HEK293 (cell line): ENCODE measurements at regions not wholly inside any gene's neighbourhood (a gene's known extent, or its start where the extent isn't known, plus 50 kb on each side); places are given as distances from the start of the nearest gene placed in this dataset.

Experiments
- CTCF ChIA-PET: fragments of 350-600 bp; formaldehyde crosslinking; extraction: SDS; loops from one replicate; lab custom pipeline; 2021; ENCODE audit warnings: antibody characterized with exemption; lab: Yijun Ruan, JAX
- POLR2A ChIA-PET: fragments of 300-600 bp; formaldehyde crosslinking; extraction: SDS; loops from one replicate; lab custom pipeline; 2020; ENCODE audit warnings: antibody characterized with exemption, inconsistent platforms; lab: Yijun Ruan, JAX
- H3K27ac ChIP-seq: fragments of 200-500 bp; sonication (Bioruptor generic); 2 replicates; pipeline ENCODE4 v1.5.1; 2014; ENCODE audit warnings: low read depth, low read length, control low read depth, inconsistent platforms; ENCODE audit errors: extremely low read depth
- H3K36me3 ChIP-seq, 2 experiments: fragments of 200-500 bp in 1 of 2; sonication (Bioruptor generic) in 1 of 2; 1 replicate in 1 of 2; 2 replicates in 1 of 2; pipeline ENCODE4 v1.5.1; 2014 to 2017; ENCODE audit warnings: inconsistent platforms in 2 of 2, low read length in 2 of 2; ENCODE audit not compliant: control insufficient read depth in 2 of 2, insufficient read depth in 1 of 2
- H3K4me1 ChIP-seq: fragments of 200-500 bp; sonication (Bioruptor generic); 2 replicates; pipeline ENCODE4 v1.5.1; 2014; ENCODE audit warnings: mild to moderate bottlenecking, low read length, inconsistent platforms; ENCODE audit not compliant: control insufficient read depth, insufficient read depth
- H3K4me3 ChIP-seq: 2 replicates; pipeline ENCODE4 v1.5.1; 2011; ENCODE audit warnings: low read depth, mild to moderate bottlenecking, control low read depth, low read length, moderate library complexity
- H3K9me3 ChIP-seq: fragments of 200-500 bp; sonication (Bioruptor generic); 2 replicates; pipeline ENCODE4 v1.5.1; 2014; ENCODE audit warnings: low read depth, low read length, inconsistent platforms; ENCODE audit not compliant: control insufficient read depth, insufficient read depth
- HOXC10 ChIP-seq: sonication (generic); formaldehyde crosslinking; IDR thresholded peaks from 2 replicates; pipeline ENCODE4 v1.8.1; 2023; ENCODE audit warnings: mild to moderate bottlenecking, missing genetic modification reagents
- KLF10 ChIP-seq: fragments of 450-650 bp; IDR thresholded peaks from 2 replicates; pipeline ENCODE4 v1.5.1; 2018; ENCODE audit warnings: missing biosample characterization, mild to moderate bottlenecking, missing genetic modification characterization
- MYNN ChIP-seq: fragments of 450-650 bp; formaldehyde crosslinking; IDR thresholded peaks from 2 replicates; pipeline ENCODE4 v1.5.1; 2016; ENCODE audit warnings: missing biosample characterization, missing genetic modification characterization, borderline replicate concordance
- SP2 ChIP-seq: fragments of 450-650 bp; formaldehyde crosslinking; IDR thresholded peaks from 2 replicates; pipeline ENCODE4 v1.5.1; 2016; ENCODE audit warnings: missing biosample characterization, missing genetic modification characterization
- TCF7L2 ChIP-seq: IDR thresholded peaks from 2 replicates; pipeline ENCODE4 v1.6.1; 2011; ENCODE audit warnings: low read depth, mild to moderate bottlenecking, inconsistent platforms, low read length, moderate library complexity, borderline replicate concordance
- ZBTB20 ChIP-seq: fragments of 450-650 bp; formaldehyde crosslinking; IDR thresholded peaks from 2 replicates; pipeline ENCODE4 v1.5.1; 2016; ENCODE audit warnings: missing biosample characterization, missing genetic modification characterization
- ZNF221 ChIP-seq: fragments of 450-650 bp; formaldehyde crosslinking; IDR thresholded peaks from 2 replicates; pipeline ENCODE4 v1.5.1; 2017; ENCODE audit warnings: missing biosample characterization, missing genetic modification characterization, borderline replicate concordance
- ZNF223 ChIP-seq: fragments of 450-650 bp; formaldehyde crosslinking; IDR thresholded peaks from 2 replicates; pipeline ENCODE4 v1.5.1; 2016; ENCODE audit warnings: missing biosample characterization, missing genetic modification characterization
- ZNF426 ChIP-seq: fragments of 450-650 bp; formaldehyde crosslinking; IDR thresholded peaks from 2 replicates; pipeline ENCODE4 v1.5.1; 2017; ENCODE audit warnings: missing biosample characterization, missing genetic modification characterization, mild to moderate bottlenecking, inconsistent platforms, moderate library complexity
- ZNF529 ChIP-seq: fragments of 450-650 bp; formaldehyde crosslinking; IDR thresholded peaks from 2 replicates; pipeline ENCODE4 v1.5.1; 2017; ENCODE audit warnings: missing genetic modification characterization, missing biosample characterization; ENCODE audit not compliant: insufficient replicate concordance
- ZNF544 ChIP-seq: fragments of 450-650 bp; formaldehyde crosslinking; IDR thresholded peaks from 2 replicates; pipeline ENCODE4 v1.5.0; 2017; ENCODE audit warnings: missing biosample characterization, missing genetic modification characterization
- ZNF548 ChIP-seq: fragments of 450-650 bp; formaldehyde crosslinking; IDR thresholded peaks from 2 replicates; pipeline ENCODE4 v1.5.1; 2016; ENCODE audit warnings: missing biosample characterization, missing genetic modification characterization
- ZNF623 ChIP-seq: fragments of 450-650 bp; formaldehyde crosslinking; IDR thresholded peaks from 2 replicates; pipeline ENCODE4 v1.5.1; 2016; ENCODE audit warnings: missing biosample characterization, missing genetic modification characterization
- ZNF701 ChIP-seq: fragments of 450-650 bp; formaldehyde crosslinking; IDR thresholded peaks from 2 replicates; pipeline ENCODE4 v1.5.1; 2016; ENCODE audit warnings: missing biosample characterization, missing genetic modification characterization
- ZNF76 ChIP-seq: fragments of 450-650 bp; formaldehyde crosslinking; IDR thresholded peaks from 2 replicates; pipeline ENCODE4; 2016; ENCODE audit warnings: low read depth, missing biosample characterization, missing genetic modification characterization, borderline replicate concordance
- ZSCAN16 ChIP-seq: fragments of 450-650 bp; formaldehyde crosslinking; IDR thresholded peaks from 2 replicates; pipeline ENCODE4 v1.5.1; 2016; ENCODE audit warnings: missing biosample characterization, missing genetic modification characterization
- ZSCAN5A ChIP-seq: fragments of 450-650 bp; formaldehyde crosslinking; IDR thresholded peaks from 2 replicates; pipeline ENCODE4 v1.5.1; 2016; ENCODE audit warnings: missing biosample characterization, missing genetic modification characterization
- TF ChIP-seq, protein P1 (sequence below): fragments of 450-650 bp; formaldehyde crosslinking; IDR thresholded peaks from 2 replicates; pipeline ENCODE4 v1.5.1; 2016; ENCODE audit warnings: missing biosample characterization, missing genetic modification characterization
- TF ChIP-seq, protein P2 (sequence below): fragments of 450-650 bp; formaldehyde crosslinking; IDR thresholded peaks from 2 replicates; pipeline ENCODE4 v1.5.1; 2016; ENCODE audit warnings: missing biosample characterization, missing genetic modification characterization
- TF ChIP-seq, protein P3 (sequence below): fragments of 450-650 bp; formaldehyde crosslinking; IDR thresholded peaks from 2 replicates; pipeline ENCODE4 v1.5.1; 2017; ENCODE audit warnings: missing biosample characterization, mild to moderate bottlenecking, missing genetic modification characterization, moderate library complexity
- TF ChIP-seq, protein P4 (sequence below): fragments of 450-650 bp; formaldehyde crosslinking; optimal IDR thresholded peaks from 2 replicates; pipeline ENCODE3; 2016; ENCODE audit warnings: missing biosample characterization, mild to moderate bottlenecking, missing genetic modification characterization

GRCh38 chr2:196284144-196284844 lies 112.9 kb upstream of the STK17B start:
- no peaks in the 10 kb centered on the region for H3K36me3 ChIP-seq
- TF ChIP-seq ZNF221 (tag by site-specific recombination) = no peak
- TF ChIP-seq, protein P1, sequence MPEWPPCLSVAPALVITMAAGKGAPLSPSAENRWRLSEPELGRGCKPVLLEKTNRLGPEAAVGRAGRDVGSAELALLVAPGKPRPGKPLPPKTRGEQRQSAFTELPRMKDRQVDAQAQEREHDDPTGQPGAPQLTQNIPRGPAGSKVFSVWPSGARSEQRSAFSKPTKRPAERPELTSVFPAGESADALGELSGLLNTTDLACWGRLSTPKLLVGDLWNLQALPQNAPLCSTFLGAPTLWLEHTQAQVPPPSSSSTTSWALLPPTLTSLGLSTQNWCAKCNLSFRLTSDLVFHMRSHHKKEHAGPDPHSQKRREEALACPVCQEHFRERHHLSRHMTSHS (tag by site-specific recombination) = no peak

GRCh38 chr2:196284866-196285557 lies 113.6 kb upstream of the STK17B start:
- Histone ChIP-seq H3K9me3 (no peaks in the 10 kb centered on the region), H3K4me3 (no peak overlapping the region), H3K36me3 (no peaks in the 10 kb centered on the region), H3K4me1 (peaks cover 3% of the 10 kb centered on the region; the same call in 1 of the 2 replicates), H3K27ac (no peak overlapping the region)
- POLR2A ChIA-PET = no interaction called here
- no peak for TF ChIP-seq ZBTB20
- no peak for TF ChIP-seq KLF10 (tag by site-specific recombination)
- TF ChIP-seq, protein P2, sequence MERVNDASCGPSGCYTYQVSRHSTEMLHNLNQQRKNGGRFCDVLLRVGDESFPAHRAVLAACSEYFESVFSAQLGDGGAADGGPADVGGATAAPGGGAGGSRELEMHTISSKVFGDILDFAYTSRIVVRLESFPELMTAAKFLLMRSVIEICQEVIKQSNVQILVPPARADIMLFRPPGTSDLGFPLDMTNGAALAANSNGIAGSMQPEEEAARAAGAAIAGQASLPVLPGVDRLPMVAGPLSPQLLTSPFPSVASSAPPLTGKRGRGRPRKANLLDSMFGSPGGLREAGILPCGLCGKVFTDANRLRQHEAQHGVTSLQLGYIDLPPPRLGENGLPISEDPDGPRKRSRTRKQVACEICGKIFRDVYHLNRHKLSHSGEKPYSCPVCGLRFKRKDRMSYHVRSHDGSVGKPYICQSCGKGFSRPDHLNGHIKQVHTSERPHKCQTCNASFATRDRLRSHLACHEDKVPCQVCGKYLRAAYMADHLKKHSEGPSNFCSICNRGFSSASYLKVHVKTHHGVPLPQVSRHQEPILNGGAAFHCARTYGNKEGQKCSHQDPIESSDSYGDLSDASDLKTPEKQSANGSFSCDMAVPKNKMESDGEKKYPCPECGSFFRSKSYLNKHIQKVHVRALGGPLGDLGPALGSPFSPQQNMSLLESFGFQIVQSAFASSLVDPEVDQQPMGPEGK (tag by site-specific recombination) = no peak
- no peak for TF ChIP-seq TCF7L2
- TF ChIP-seq ZNF223 (tag by site-specific recombination) = no peak
- TF ChIP-seq ZNF76 (tag by site-specific recombination) = no peak
- TF ChIP-seq ZNF529 (tag by site-specific recombination) = no peak
- no peak for TF ChIP-seq ZSCAN16 (tag by site-specific recombination)
- no peak for TF ChIP-seq SP2 (tag by site-specific recombination)
- no peak for TF ChIP-seq MYNN (tag by site-specific recombination)
- TF ChIP-seq ZNF623 (tag by site-specific recombination) = no peak
- no peak for TF ChIP-seq HOXC10 (CRISPR knock-in tag)
- TF ChIP-seq, protein P3, sequence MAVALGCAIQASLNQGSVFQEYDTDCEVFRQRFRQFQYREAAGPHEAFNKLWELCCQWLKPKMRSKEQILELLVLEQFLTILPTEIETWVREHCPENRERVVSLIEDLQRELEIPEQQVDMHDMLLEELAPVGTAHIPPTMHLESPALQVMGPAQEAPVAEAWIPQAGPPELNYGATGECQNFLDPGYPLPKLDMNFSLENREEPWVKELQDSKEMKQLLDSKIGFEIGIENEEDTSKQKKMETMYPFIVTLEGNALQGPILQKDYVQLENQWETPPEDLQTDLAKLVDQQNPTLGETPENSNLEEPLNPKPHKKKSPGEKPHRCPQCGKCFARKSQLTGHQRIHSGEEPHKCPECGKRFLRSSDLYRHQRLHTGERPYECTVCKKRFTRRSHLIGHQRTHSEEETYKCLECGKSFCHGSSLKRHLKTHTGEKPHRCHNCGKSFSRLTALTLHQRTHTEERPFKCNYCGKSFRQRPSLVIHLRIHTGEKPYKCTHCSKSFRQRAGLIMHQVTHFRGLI = no peak
- TF ChIP-seq ZNF544 (tag by site-specific recombination) = no peak
- TF ChIP-seq ZNF426 (tag by site-specific recombination) = no peak
- TF ChIP-seq, protein P4, sequence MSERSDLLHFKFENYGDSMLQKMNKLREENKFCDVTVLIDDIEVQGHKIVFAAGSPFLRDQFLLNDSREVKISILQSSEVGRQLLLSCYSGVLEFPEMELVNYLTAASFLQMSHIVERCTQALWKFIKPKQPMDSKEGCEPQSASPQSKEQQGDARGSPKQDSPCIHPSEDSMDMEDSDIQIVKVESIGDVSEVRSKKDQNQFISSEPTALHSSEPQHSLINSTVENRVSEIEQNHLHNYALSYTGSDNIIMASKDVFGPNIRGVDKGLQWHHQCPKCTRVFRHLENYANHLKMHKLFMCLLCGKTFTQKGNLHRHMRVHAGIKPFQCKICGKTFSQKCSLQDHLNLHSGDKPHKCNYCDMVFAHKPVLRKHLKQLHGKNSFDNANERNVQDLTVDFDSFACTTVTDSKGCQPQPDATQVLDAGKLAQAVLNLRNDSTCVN (tag by site-specific recombination) = no peak
- TF ChIP-seq ZNF701 = no peak
- no peak for TF ChIP-seq ZSCAN5A (tag by site-specific recombination)
- no peak for TF ChIP-seq ZNF548 (tag by site-specific recombination)
- CTCF ChIA-PET = interaction anchor here (0.6 to 1.5 kb wide), 2 partner anchors 169 to 207 kb away, joined by 3 read pairs; no protein-coding TSS in a partner anchor

More at GRCh38 chr2:196284144-196284844, 112.9 kb upstream of the STK17B start:
- Histone ChIP-seq H3K9me3 (no peaks in the 10 kb centered on the region), H3K27ac (no peak overlapping the region), H3K4me1 (peaks cover 3% of the 10 kb centered on the region; the same call in 1 of the 2 replicates), H3K4me3 (no peak overlapping the region)
- POLR2A ChIA-PET = no interaction called here
- CTCF ChIA-PET = interaction anchor here (0.6 kb wide), 1 partner anchor 206 kb away, joined by 3 read pairs; no protein-coding TSS in a partner anchor
